K562 (cell line): ENCODE measurements at regions not wholly inside any gene's neighbourhood (a gene's known extent, or its start where the extent isn't known, plus 50 kb on each side); places are given as distances from the start of the nearest gene placed in this dataset.

ENCODE experiments used
- CHD4 ChIP-seq: fragments of 200-600 bp; sonication (generic); IDR thresholded peaks from 3 replicates; pipeline ENCODE4 v1.6.1; 2012; ENCODE audit warnings: low read depth, mild to moderate bottlenecking, mixed read lengths, low read length, inconsistent platforms; ENCODE audit not compliant: insufficient read depth, insufficient replicate concordance, poor library complexity, severe bottlenecking
- GTF2F1 ChIP-seq: IDR thresholded peaks from 2 replicates; pipeline ENCODE4 v1.6.1; 2011; ENCODE audit warnings: low read depth, low read length, improper control_type of control experiment
- NR2C2 ChIP-seq, 2 experiments: fragments of 200-800 bp in 1 of 2; sonication (Bioruptor generic) in 1 of 2; sonication (generic) in 1 of 2; formaldehyde crosslinking in 1 of 2; IDR thresholded peaks; 2 replicates each; pipeline versions ENCODE4 v1.6.1 to v1.8.0; 2016 to 2022; ENCODE audit warnings: mild to moderate bottlenecking in 1 of 2, missing compliant biosample characterization in 1 of 2, missing genetic modification characterization in 1 of 2, missing genetic modification reagents in 1 of 2
- NUFIP1 ChIP-seq: fragments of 450-650 bp; IDR thresholded peaks from 2 replicates; pipeline ENCODE4 v1.6.1; 2018; ENCODE audit not compliant: partially characterized antibody
- TAF7 ChIP-seq: fragments of 450-650 bp; IDR thresholded peaks from 2 replicates; pipeline ENCODE4 v1.6.1; 2016; ENCODE audit warnings: missing genetic modification characterization, missing compliant biosample characterization
- TF ChIP-seq, protein P1 (sequence below): sonication (generic); formaldehyde crosslinking; IDR thresholded peaks from 2 replicates; pipeline ENCODE4 v1.8.1; 2023; ENCODE audit warnings: missing genetic modification reagents, mild to moderate bottlenecking, borderline replicate concordance

DNA sequence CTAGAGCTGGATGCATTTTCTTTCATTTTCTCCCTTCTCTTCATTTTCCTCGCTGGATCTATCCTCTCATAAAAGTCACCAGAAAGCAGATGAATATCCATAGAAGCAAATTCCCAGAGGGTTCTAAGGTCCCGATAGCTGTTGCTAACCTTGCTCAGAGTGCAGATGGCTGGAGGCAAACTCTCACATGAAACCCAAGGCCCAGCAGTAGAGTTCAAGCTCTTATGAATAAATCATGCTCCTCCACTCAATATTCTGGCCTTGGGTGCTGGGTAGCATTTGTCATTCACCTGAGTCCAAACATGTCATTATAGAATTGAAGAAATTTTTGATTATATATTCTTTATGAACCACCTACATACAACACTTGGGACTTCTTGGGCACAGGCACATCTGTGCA, 539.7 kb upstream of the MARCKS start (continued):
- TF ChIP-seq CHD4 (no peak), NR2C2 (CRISPR knock-in tag; IDR thresholded peaks at IDR 0.05) (no peak), NR2C2 (tag; IDR thresholded peaks at IDR 0.05) (no peak), TAF7 (tag) (no peak), GTF2F1 (no peak), NUFIP1 (no peak)
- TF ChIP-seq, protein P1, sequence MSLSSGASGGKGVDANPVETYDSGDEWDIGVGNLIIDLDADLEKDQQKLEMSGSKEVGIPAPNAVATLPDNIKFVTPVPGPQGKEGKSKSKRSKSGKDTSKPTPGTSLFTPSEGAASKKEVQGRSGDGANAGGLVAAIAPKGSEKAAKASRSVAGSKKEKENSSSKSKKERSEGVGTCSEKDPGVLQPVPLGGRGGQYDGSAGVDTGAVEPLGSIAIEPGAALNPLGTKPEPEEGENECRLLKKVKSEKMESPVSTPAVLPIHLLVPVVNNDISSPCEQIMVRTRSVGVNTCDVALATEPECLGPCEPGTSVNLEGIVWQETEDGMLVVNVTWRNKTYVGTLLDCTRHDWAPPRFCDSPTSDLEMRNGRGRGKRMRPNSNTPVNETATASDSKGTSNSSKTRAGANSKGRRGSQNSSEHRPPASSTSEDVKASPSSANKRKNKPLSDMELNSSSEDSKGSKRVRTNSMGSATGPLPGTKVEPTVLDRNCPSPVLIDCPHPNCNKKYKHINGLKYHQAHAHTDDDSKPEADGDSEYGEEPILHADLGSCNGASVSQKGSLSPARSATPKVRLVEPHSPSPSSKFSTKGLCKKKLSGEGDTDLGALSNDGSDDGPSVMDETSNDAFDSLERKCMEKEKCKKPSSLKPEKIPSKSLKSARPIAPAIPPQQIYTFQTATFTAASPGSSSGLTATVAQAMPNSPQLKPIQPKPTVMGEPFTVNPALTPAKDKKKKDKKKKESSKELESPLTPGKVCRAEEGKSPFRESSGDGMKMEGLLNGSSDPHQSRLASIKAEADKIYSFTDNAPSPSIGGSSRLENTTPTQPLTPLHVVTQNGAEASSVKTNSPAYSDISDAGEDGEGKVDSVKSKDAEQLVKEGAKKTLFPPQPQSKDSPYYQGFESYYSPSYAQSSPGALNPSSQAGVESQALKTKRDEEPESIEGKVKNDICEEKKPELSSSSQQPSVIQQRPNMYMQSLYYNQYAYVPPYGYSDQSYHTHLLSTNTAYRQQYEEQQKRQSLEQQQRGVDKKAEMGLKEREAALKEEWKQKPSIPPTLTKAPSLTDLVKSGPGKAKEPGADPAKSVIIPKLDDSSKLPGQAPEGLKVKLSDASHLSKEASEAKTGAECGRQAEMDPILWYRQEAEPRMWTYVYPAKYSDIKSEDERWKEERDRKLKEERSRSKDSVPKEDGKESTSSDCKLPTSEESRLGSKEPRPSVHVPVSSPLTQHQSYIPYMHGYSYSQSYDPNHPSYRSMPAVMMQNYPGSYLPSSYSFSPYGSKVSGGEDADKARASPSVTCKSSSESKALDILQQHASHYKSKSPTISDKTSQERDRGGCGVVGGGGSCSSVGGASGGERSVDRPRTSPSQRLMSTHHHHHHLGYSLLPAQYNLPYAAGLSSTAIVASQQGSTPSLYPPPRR (CRISPR knock-in tag), result no peak
